GM12878 (cell line): ENCODE measurements at regions not wholly inside any gene's neighbourhood (a gene's known extent, or its start where the extent isn't known, plus 50 kb on each side); places are given as distances from the start of the nearest gene placed in this dataset.

Experiments
- ATAC-seq: fragments of 200-7000 bp; cut with Tn5 transposase; 3 replicates; pipeline ENCODE4 v1.9.1; 2020; ENCODE audit warnings: mild to moderate bottlenecking, moderate library complexity
- BruUV-seq: library from RNA; stranded (reverse); fragments of 400-500 nt; replicated peaks from 2 replicates; lab custom pipeline; 2021; lab: Mats Ljungman, UMichigan
- CTCF ChIA-PET: fragments of 300-600 bp; sonication (Branson Sonifier 250); formaldehyde crosslinking; extraction: SDS; loops from one replicate; lab custom pipeline; 2021; ENCODE audit warnings: inconsistent platforms; lab: Yijun Ruan, JAX
- POLR2A ChIA-PET: fragments of 350-600 bp; formaldehyde crosslinking; extraction: SDS; loops from one replicate; lab custom pipeline; 2021; ENCODE audit warnings: inconsistent platforms; lab: Charles Lee
- RAD21 ChIA-PET: fragments of 300-600 bp; sonication (Branson Sonifier 250); formaldehyde crosslinking; loops from one replicate; lab custom pipeline; 2023; ENCODE audit warnings: antibody characterized with exemption; ENCODE audit not compliant: unreplicated experiment; lab: Charles Lee
- SMC1A ChIA-PET: fragments of 300-600 bp; sonication (Branson Sonifier 250); formaldehyde crosslinking; loops from one replicate; lab custom pipeline; 2023; ENCODE audit not compliant: unreplicated experiment, uncharacterized antibody; lab: Charles Lee
- DNase-seq: peaks from one replicate; pipeline ENCODE4 v3.0.0-alpha.2; 2011; ENCODE audit warnings: low read depth, low spot score
- FAIRE-seq: peaks from 3 replicates; lab custom pipeline; 2011; peaks lifted over from hg19 to GRCh38; lab: Jason Lieb, UNC
- H2AFZ ChIP-seq: 2 replicates; pipeline ENCODE4 v1.6.0; 2011; ENCODE audit warnings: low read depth, low read length, control low read depth; ENCODE audit not compliant: control insufficient read depth
- H3K27ac ChIP-seq: 2 replicates; pipeline ENCODE4 v1.5.1; 2011; ENCODE audit warnings: control low read depth; ENCODE audit not compliant: control insufficient read depth, insufficient read depth
- H3K27me3 ChIP-seq, 2 experiments: replicated peaks in 1 of 2; 2 replicates each; pipeline versions ENCODE4 v1.6.0 to v1.6.1; 2011; ENCODE audit warnings: low read length in 1 of 2; ENCODE audit not compliant: control insufficient read depth in 2 of 2, insufficient read depth in 2 of 2
- H3K36me3 ChIP-seq, 2 experiments: 2 replicates each; pipeline ENCODE4 v1.5.1; 2011; ENCODE audit warnings: low read length in 1 of 2; ENCODE audit not compliant: control insufficient read depth in 2 of 2, insufficient read depth in 2 of 2
- H3K4me1 ChIP-seq: 2 replicates; pipeline ENCODE4 v1.6.1; 2011; ENCODE audit warnings: mild to moderate bottlenecking, low read length, moderate library complexity, mixed read lengths; ENCODE audit not compliant: control insufficient read depth, insufficient read depth
- H3K4me2 ChIP-seq: 2 replicates; pipeline ENCODE4 v1.6.0; 2011; ENCODE audit warnings: control low read depth; ENCODE audit not compliant: control insufficient read depth, insufficient read depth
- H3K4me3 ChIP-seq: fragments of 200-600 bp; sonication (generic); 2 replicates; pipeline ENCODE4 v1.5.1; 2016
- H3K79me2 ChIP-seq: 2 replicates; pipeline ENCODE4 v1.6.0; 2011; ENCODE audit warnings: low read length; ENCODE audit not compliant: control insufficient read depth, insufficient read depth
- H3K9ac ChIP-seq: 2 replicates; pipeline ENCODE4 v1.8.0; 2011; ENCODE audit warnings: low read length, control low read depth, mixed read lengths; ENCODE audit not compliant: control insufficient read depth, insufficient read depth
- H3K9me3 ChIP-seq: replicated peaks from 3 replicates; pipeline ENCODE4 v1.5.1; 2011; ENCODE audit warnings: mild to moderate bottlenecking, low read length; ENCODE audit not compliant: control insufficient read depth, insufficient read depth
- H4K20me1 ChIP-seq: 2 replicates; pipeline ENCODE4 v1.6.0; 2011; ENCODE audit not compliant: control insufficient read depth, insufficient read depth
- ASH2L ChIP-seq: fragments of 300-600, 200-600 bp; sonication (generic); IDR thresholded peaks from 2 replicates; pipeline ENCODE4 v1.6.1; 2017; ENCODE audit warnings: low read depth, mild to moderate bottlenecking, borderline replicate concordance
- BCL11A ChIP-seq: IDR thresholded peaks from 2 replicates; pipeline ENCODE4 v1.6.1; 2011; ENCODE audit warnings: low read depth, low read length
- CBX3 ChIP-seq: fragments of 200-600 bp; sonication (generic); IDR thresholded peaks from 2 replicates; pipeline ENCODE4 v1.6.1; 2016; ENCODE audit warnings: low read depth, borderline replicate concordance
- FOXM1 ChIP-seq: IDR thresholded peaks from 2 replicates; pipeline ENCODE4 v1.6.1; 2012; ENCODE audit warnings: low read depth, mild to moderate bottlenecking, inconsistent platforms, low read length, moderate library complexity
- IKZF2 ChIP-seq, 2 experiments: fragments of 450-650 bp; IDR thresholded peaks; 2 replicates each; pipeline ENCODE4 v1.6.1; 2017; ENCODE audit warnings: mild to moderate bottlenecking in 2 of 2, moderate library complexity in 2 of 2
- MXI1 ChIP-seq: fragments of 150-350 bp; IDR thresholded peaks from 2 replicates; pipeline ENCODE4 v1.6.1; 2011; ENCODE audit warnings: low read depth, mild to moderate bottlenecking, inconsistent platforms, low read length, improper control_type of control experiment
- NRF1 ChIP-seq: conservative IDR thresholded peaks from 2 replicates; pipeline ENCODE4 v1.6.1; 2011; ENCODE audit warnings: mild to moderate bottlenecking, low read depth, low read length, improper control_type of control experiment
- PAX8 ChIP-seq: fragments of 450-650 bp; IDR thresholded peaks from 2 replicates; pipeline ENCODE4 v1.6.1; 2017; ENCODE audit warnings: mild to moderate bottlenecking, moderate library complexity
- PBX3 ChIP-seq: IDR thresholded peaks from 2 replicates; pipeline ENCODE4 v1.6.1; 2011; ENCODE audit warnings: mild to moderate bottlenecking, low read depth, low read length, moderate library complexity; ENCODE audit not compliant: insufficient replicate concordance
- SUPT20H ChIP-seq: IDR thresholded peaks from 2 replicates; pipeline ENCODE4 v1.6.1; 2011; ENCODE audit warnings: low read depth, mild to moderate bottlenecking, low read length, moderate library complexity, borderline replicate concordance; ENCODE audit not compliant: control insufficient read depth
- SUZ12 ChIP-seq: fragments of 200-600 bp; sonication (generic); IDR thresholded peaks from one replicate; pipeline ENCODE4 v1.6.1; 2018; ENCODE audit warnings: antibody characterized with exemption, mild to moderate bottlenecking; ENCODE audit not compliant: unreplicated experiment
- TCF12 ChIP-seq: IDR thresholded peaks from 2 replicates; pipeline ENCODE4 v1.6.1; 2011; ENCODE audit warnings: low read depth, mild to moderate bottlenecking, low read length
- ZNF274 ChIP-seq: IDR thresholded peaks from one replicate; pipeline ENCODE4 v1.8.0; 2011; ENCODE audit not compliant: insufficient read length, insufficient read depth
- WGBS: methylation state at CpG from one replicate; pipeline ENCODE4 v1.1.6; 2016; ENCODE audit warnings: low lambda C conversion rate; ENCODE audit not compliant: insufficient replicate concordance, insufficient coverage; ENCODE audit errors: missing lambda C conversion rate; 5-methylcytosine and 5-hydroxymethylcytosine counted together
- in situ Hi-C: fragments of 300-500 bp; cut with MboI; formaldehyde crosslinking; loops from 9 replicates; pipeline ENCODE4 v1.14.3; 2018; ENCODE audit warnings: mixed read lengths
- intact Hi-C: fragments of 100-400 bp; cut with micrococcal nuclease; formaldehyde crosslinking; loops from one replicate; pipeline ENCODE4 v1.14.2; 2022; ENCODE audit not compliant: unreplicated experiment
- TF ChIP-seq, protein P1 (sequence below): fragments of 450-650 bp; formaldehyde crosslinking; IDR thresholded peaks from 2 replicates; pipeline ENCODE4 v1.4.0; 2020; ENCODE audit warnings: mild to moderate bottlenecking, moderate library complexity

GRCh38 chr1:17933501-17933900 is 174.1 kb upstream of the IGSF21 start:
- Histone ChIP-seq H3K9ac (no peak overlapping the region), H3K27ac (no peak overlapping the region), H3K79me2 (no peaks in the 10 kb centered on the region), H3K4me2 (no peak overlapping the region), H3K4me3 (no peak overlapping the region), H3K9me3 (no peaks in the 10 kb centered on the region), H3K4me1 (no peaks in the 10 kb centered on the region), H3K36me3 (no peaks in the 10 kb centered on the region), H4K20me1 (no peaks in the 10 kb centered on the region), H3K27me3 (no peaks in the 10 kb centered on the region; a peak in 1 of 4 replicates), H2AFZ (no peak overlapping the region)
- ATAC-seq (no peak), DNase-seq (no peak), FAIRE-seq (no peak)
- intact Hi-C loops = no loop called here
- in situ Hi-C loops = no loop called here
- ChIA-PET RAD21 (no interaction called here), POLR2A (no interaction called here), SMC1A (no interaction called here), CTCF (interaction anchor here (0.6 kb wide), 1 partner anchor 272 kb away, joined by 3 read pairs; no protein-coding TSS in a partner anchor)
- BruUV-seq = no TSS peak
- WGBS = 37% methylated on average over 7 of the region's 7 CpGs
- TF ChIP-seq BCL11A (no peak), ASH2L (no peak), FOXM1 (no peak), NRF1 (no peak), IKZF2 (IDR thresholded peaks at IDR 0.05) (no peak), CBX3 (no peak), PBX3 (no peak), TCF12 (no peak), ZNF274 (no peak), SUPT20H (no peak), PAX8 (no peak), MXI1 (no peak), SUZ12 (no peak)
- TF ChIP-seq, protein P1, sequence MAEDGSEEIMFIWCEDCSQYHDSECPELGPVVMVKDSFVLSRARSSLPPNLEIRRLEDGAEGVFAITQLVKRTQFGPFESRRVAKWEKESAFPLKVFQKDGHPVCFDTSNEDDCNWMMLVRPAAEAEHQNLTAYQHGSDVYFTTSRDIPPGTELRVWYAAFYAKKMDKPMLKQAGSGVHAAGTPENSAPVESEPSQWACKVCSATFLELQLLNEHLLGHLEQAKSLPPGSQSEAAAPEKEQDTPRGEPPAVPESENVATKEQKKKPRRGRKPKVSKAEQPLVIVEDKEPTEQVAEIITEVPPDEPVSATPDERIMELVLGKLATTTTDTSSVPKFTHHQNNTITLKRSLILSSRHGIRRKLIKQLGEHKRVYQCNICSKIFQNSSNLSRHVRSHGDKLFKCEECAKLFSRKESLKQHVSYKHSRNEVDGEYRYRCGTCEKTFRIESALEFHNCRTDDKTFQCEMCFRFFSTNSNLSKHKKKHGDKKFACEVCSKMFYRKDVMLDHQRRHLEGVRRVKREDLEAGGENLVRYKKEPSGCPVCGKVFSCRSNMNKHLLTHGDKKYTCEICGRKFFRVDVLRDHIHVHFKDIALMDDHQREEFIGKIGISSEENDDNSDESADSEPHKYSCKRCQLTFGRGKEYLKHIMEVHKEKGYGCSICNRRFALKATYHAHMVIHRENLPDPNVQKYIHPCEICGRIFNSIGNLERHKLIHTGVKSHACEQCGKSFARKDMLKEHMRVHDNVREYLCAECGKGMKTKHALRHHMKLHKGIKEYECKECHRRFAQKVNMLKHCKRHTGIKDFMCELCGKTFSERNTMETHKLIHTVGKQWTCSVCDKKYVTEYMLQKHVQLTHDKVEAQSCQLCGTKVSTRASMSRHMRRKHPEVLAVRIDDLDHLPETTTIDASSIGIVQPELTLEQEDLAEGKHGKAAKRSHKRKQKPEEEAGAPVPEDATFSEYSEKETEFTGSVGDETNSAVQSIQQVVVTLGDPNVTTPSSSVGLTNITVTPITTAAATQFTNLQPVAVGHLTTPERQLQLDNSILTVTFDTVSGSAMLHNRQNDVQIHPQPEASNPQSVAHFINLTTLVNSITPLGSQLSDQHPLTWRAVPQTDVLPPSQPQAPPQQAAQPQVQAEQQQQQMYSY (CRISPR knock-in tag) = no peak
